H9 (cell line): ENCODE measurements at regions not wholly inside any gene's neighbourhood (a gene's known extent, or its start where the extent isn't known, plus 50 kb on each side); places are given as distances from the start of the nearest gene placed in this dataset.

Source experiments
- DNase-seq: peaks from one replicate; pipeline ENCODE4 v3.0.0-alpha.2; 2017
- H2AFZ ChIP-seq: one replicate; pipeline ENCODE4 v1.6.1; 2013; ENCODE audit warnings: mild to moderate bottlenecking, low read length, control low read depth, moderate library complexity
- H2AK5ac ChIP-seq: 2 replicates; pipeline ENCODE4 v1.6.1; 2013; ENCODE audit warnings: low read length, control low read depth, mixed read lengths; ENCODE audit not compliant: insufficient read length
- H2BK120ac ChIP-seq: one replicate; pipeline ENCODE4 v1.6.1; 2013; ENCODE audit warnings: low read depth, mild to moderate bottlenecking, low read length, control low read depth, inconsistent platforms; ENCODE audit not compliant: poor library complexity, severe bottlenecking
- H2BK12ac ChIP-seq: 2 replicates; pipeline ENCODE4 v1.6.1; 2013; ENCODE audit warnings: low read length, control low read depth, mixed read lengths, low read depth; ENCODE audit not compliant: insufficient read length
- H2BK15ac ChIP-seq: 2 replicates; pipeline ENCODE4 v1.6.1; 2013; ENCODE audit warnings: low read depth, low read length, control low read depth
- H2BK20ac ChIP-seq: one replicate; pipeline ENCODE4 v1.6.1; 2013; ENCODE audit warnings: low read depth, mild to moderate bottlenecking, low read length, control low read depth, inconsistent platforms; ENCODE audit not compliant: poor library complexity, severe bottlenecking
- H2BK5ac ChIP-seq: 2 replicates; pipeline ENCODE4 v1.6.1; 2013; ENCODE audit warnings: low read length, control low read depth, mixed read lengths; ENCODE audit not compliant: insufficient read length
- H3K14ac ChIP-seq: 2 replicates; pipeline ENCODE4 v1.6.1; 2013; ENCODE audit warnings: low read length, control low read depth; ENCODE audit not compliant: insufficient read depth
- H3K18ac ChIP-seq: 2 replicates; pipeline ENCODE4 v1.6.1; 2013; ENCODE audit warnings: low read depth, mild to moderate bottlenecking, mixed read lengths, low read length, control low read depth; ENCODE audit not compliant: insufficient read length
- H3K23ac ChIP-seq: 2 replicates; pipeline ENCODE4 v1.6.1; 2013; ENCODE audit warnings: low read length, control low read depth, mixed read lengths, low read depth; ENCODE audit not compliant: insufficient read length
- H3K23me2 ChIP-seq: 2 replicates; pipeline ENCODE4 v1.6.1; 2013; ENCODE audit warnings: low read depth, mild to moderate bottlenecking, mixed read lengths, low read length, control low read depth; ENCODE audit not compliant: insufficient read length, poor library complexity, severe bottlenecking
- H3K27ac ChIP-seq: 2 replicates; pipeline ENCODE4 v1.5.1; 2013; ENCODE audit warnings: low read length, control low read depth, mixed read lengths, low read depth; ENCODE audit not compliant: insufficient read length
- H3K27me3 ChIP-seq: 2 replicates; pipeline ENCODE4 v1.6.1; 2013; ENCODE audit warnings: low read length, control low read depth, inconsistent platforms; ENCODE audit not compliant: insufficient read depth
- H3K4ac ChIP-seq: 2 replicates; pipeline ENCODE4 v1.6.1; 2013; ENCODE audit warnings: low read depth, mild to moderate bottlenecking, control low read depth, inconsistent platforms, low read length, moderate library complexity
- H3K4me1 ChIP-seq: 2 replicates; pipeline ENCODE4 v1.6.1; 2013; ENCODE audit warnings: low read length, control low read depth, inconsistent platforms; ENCODE audit not compliant: insufficient read depth
- H3K4me2 ChIP-seq: 2 replicates; pipeline ENCODE4 v1.6.1; 2013; ENCODE audit warnings: low read length, control low read depth, mixed read lengths; ENCODE audit not compliant: insufficient read length, insufficient read depth
- H3K56ac ChIP-seq: 2 replicates; pipeline ENCODE4 v1.6.1; 2013; ENCODE audit warnings: low read depth, mild to moderate bottlenecking, mixed read lengths, low read length, control low read depth; ENCODE audit not compliant: insufficient read length
- H3K79me1 ChIP-seq: 2 replicates; pipeline ENCODE4 v1.6.1; 2013; ENCODE audit warnings: low read depth, mild to moderate bottlenecking, moderate library complexity, low read length, control low read depth, inconsistent platforms; ENCODE audit not compliant: insufficient read depth, poor library complexity, severe bottlenecking
- H3K79me2 ChIP-seq: 2 replicates; pipeline ENCODE4 v1.6.1; 2013; ENCODE audit warnings: low read length, control low read depth, inconsistent platforms; ENCODE audit not compliant: insufficient read depth
- H3K9ac ChIP-seq: 2 replicates; pipeline ENCODE4 v1.6.1; 2013; ENCODE audit warnings: low read length, control low read depth, mixed read lengths; ENCODE audit not compliant: insufficient read length; ENCODE audit errors: extremely low read depth
- H3K9me3 ChIP-seq: one replicate; pipeline ENCODE4 v1.6.1; 2013; ENCODE audit warnings: low read depth, low read length, inconsistent platforms; ENCODE audit not compliant: control insufficient read depth
- H3T11ph ChIP-seq: one replicate; pipeline ENCODE4 v1.6.1; 2013; ENCODE audit warnings: mild to moderate bottlenecking, low read length, control low read depth, inconsistent platforms
- H4K20me1 ChIP-seq: one replicate; pipeline ENCODE4 v1.6.1; 2013; ENCODE audit not compliant: control insufficient read depth, insufficient read length, insufficient read depth
- H4K5ac ChIP-seq: 2 replicates; pipeline ENCODE4 v1.6.1; 2013; ENCODE audit warnings: low read depth, mild to moderate bottlenecking, mixed read lengths, low read length, control low read depth; ENCODE audit not compliant: insufficient read length
- H4K8ac ChIP-seq: replicated peaks from 2 replicates; pipeline ENCODE4 v1.6.1; 2013; ENCODE audit warnings: low read length, control low read depth, mixed read lengths, low read depth; ENCODE audit not compliant: insufficient read length
- H4K91ac ChIP-seq: 2 replicates; pipeline ENCODE4 v1.6.1; 2013; ENCODE audit warnings: low read depth, mild to moderate bottlenecking, moderate library complexity, mixed read lengths, low read length, control low read depth; ENCODE audit not compliant: insufficient read length
- H3K27ac Mint-ChIP-seq, 3 experiments: 2 replicates in 2 of 3; 3 replicates in 1 of 3; pipeline ENCODE4 v1.8.0; 2020 to 2021; ENCODE audit warnings: mixed read lengths in 3 of 3, mild to moderate bottlenecking in 1 of 3, moderate library complexity in 1 of 3
- H3K27me3 Mint-ChIP-seq: 2 replicates; pipeline ENCODE4 v1.8.0; 2021; ENCODE audit warnings: low read depth, mild to moderate bottlenecking, moderate library complexity, mixed read lengths
- H3K36me3 Mint-ChIP-seq, 3 experiments: 2 replicates in 2 of 3; 3 replicates in 1 of 3; pipeline ENCODE4 v1.8.0; 2020 to 2021; ENCODE audit warnings: low read depth in 3 of 3, mixed read lengths in 3 of 3; ENCODE audit not compliant: insufficient read depth in 1 of 3
- H3K4me1 Mint-ChIP-seq, 2 experiments: 2 replicates each; pipeline ENCODE4 v1.8.0; 2020; ENCODE audit warnings: mixed read lengths in 2 of 2
- H3K4me3 Mint-ChIP-seq, 2 experiments: 2 replicates in 1 of 2; 3 replicates in 1 of 2; pipeline ENCODE4 v1.8.0; 2020 to 2021; ENCODE audit warnings: mild to moderate bottlenecking in 2 of 2, mixed read lengths in 2 of 2, moderate library complexity in 1 of 2
- H3K9me3 Mint-ChIP-seq, 2 experiments: 2 replicates in 1 of 2; 3 replicates in 1 of 2; pipeline ENCODE4 v1.8.0; 2020; ENCODE audit warnings: mild to moderate bottlenecking in 2 of 2, mixed read lengths in 2 of 2, moderate library complexity in 1 of 2
- WGBS: extraction: QIAGEN DNeasy Blood & Tissue Kit; methylation state at CpG from one replicate; pipeline ENCODE4 v1.1.7; 2013; ENCODE audit warnings: missing lambda C conversion rate, low lambda C conversion rate, mixed read lengths; ENCODE audit not compliant: insufficient read length; ENCODE audit errors: extremely low coverage; 5-methylcytosine and 5-hydroxymethylcytosine counted together
- TF ChIP-seq, protein P1 (sequence below): fragments of 200-600 bp; sonication (generic); conservative IDR thresholded peaks from 3 replicates; pipeline ENCODE4 v1.8.0; 2021; ENCODE audit warnings: antibody characterized with exemption, mild to moderate bottlenecking

DNA sequence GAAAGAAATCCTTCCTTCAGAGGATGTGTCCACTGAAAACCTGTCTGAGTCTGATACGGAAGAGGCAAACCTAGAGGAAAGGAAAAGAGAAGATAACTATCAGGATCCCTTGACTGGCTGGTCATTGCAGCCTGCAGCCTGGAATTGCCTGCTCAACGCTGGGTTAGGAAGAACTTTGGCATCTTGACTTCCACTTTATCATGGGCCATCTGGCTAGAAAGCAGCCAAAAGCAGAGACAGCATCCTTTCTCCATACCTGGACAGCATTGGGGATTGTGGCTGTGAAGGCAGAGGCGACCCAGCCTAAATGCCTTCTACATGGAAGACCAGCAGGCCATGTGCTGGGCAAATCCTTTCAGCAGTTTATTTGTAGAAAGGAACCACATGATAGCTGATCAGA is 58.7 kb upstream of the PTPN3 start:
- Mint-ChIP-seq H3K27ac (no peak overlapping the region), H3K4me3 (no peak overlapping the region), H3K27me3 (peaks cover 2% of the 10 kb centered on the region; the same call in 1 of the 2 replicates), H3K9me3 (no peaks in the 10 kb centered on the region; a peak in 1 of 5 replicates), H3K36me3 (no peaks in the 10 kb centered on the region), H3K4me1 (peaks cover 25 to 32% of the 10 kb centered on the region in 2 experiments)
- no CpG with 5 or more reads among the region's 3 CpGs for WGBS
- H3K79me2 ChIP-seq = no peaks in the 10 kb centered on the region
- no peak overlapping the region for H3T11ph ChIP-seq
- no peak overlapping the region for H3K18ac ChIP-seq
- H2BK12ac ChIP-seq = no peak overlapping the region
- peaks cover 18% of the 10 kb centered on the region; the same call in 1 of the 2 replicates for H3K4me1 ChIP-seq
- no peak overlapping the region for H2AFZ ChIP-seq
- no peak overlapping the region for H3K4ac ChIP-seq
- H3K9ac ChIP-seq = no peak overlapping the region
- H3K4me2 ChIP-seq = no peak overlapping the region
- DNase-seq = no peak
- no peak overlapping the region for H2BK20ac ChIP-seq
- H2BK15ac ChIP-seq = no peak overlapping the region
- no peak overlapping the region for H2AK5ac ChIP-seq
- H3K27me3 ChIP-seq = no peaks in the 10 kb centered on the region
- H3K56ac ChIP-seq = no peak overlapping the region
- no peak overlapping the region for H2BK5ac ChIP-seq
- no peak overlapping the region for H4K5ac ChIP-seq
- H3K9me3 ChIP-seq = no peaks in the 10 kb centered on the region
- no peak overlapping the region for H4K91ac ChIP-seq
- no peak overlapping the region for H3K14ac ChIP-seq
- H3K23me2 ChIP-seq = no peaks in the 10 kb centered on the region
- no peak overlapping the region for H2BK120ac ChIP-seq
- no peaks in the 10 kb centered on the region for H4K20me1 ChIP-seq
- no peak overlapping the region for H3K23ac ChIP-seq
- no peaks in the 10 kb centered on the region for H3K79me1 ChIP-seq
- H4K8ac ChIP-seq = no peak overlapping the region
- TF ChIP-seq, protein P1, sequence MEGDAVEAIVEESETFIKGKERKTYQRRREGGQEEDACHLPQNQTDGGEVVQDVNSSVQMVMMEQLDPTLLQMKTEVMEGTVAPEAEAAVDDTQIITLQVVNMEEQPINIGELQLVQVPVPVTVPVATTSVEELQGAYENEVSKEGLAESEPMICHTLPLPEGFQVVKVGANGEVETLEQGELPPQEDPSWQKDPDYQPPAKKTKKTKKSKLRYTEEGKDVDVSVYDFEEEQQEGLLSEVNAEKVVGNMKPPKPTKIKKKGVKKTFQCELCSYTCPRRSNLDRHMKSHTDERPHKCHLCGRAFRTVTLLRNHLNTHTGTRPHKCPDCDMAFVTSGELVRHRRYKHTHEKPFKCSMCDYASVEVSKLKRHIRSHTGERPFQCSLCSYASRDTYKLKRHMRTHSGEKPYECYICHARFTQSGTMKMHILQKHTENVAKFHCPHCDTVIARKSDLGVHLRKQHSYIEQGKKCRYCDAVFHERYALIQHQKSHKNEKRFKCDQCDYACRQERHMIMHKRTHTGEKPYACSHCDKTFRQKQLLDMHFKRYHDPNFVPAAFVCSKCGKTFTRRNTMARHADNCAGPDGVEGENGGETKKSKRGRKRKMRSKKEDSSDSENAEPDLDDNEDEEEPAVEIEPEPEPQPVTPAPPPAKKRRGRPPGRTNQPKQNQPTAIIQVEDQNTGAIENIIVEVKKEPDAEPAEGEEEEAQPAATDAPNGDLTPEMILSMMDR = no peak
- H3K27ac ChIP-seq = no peak overlapping the region
